ENCODE measurements at regions not wholly inside any gene's neighbourhood (a gene's known extent, or its start where the extent isn't known, plus 50 kb on each side); places are given as distances from the start of the nearest gene placed in this dataset.

DNA sequence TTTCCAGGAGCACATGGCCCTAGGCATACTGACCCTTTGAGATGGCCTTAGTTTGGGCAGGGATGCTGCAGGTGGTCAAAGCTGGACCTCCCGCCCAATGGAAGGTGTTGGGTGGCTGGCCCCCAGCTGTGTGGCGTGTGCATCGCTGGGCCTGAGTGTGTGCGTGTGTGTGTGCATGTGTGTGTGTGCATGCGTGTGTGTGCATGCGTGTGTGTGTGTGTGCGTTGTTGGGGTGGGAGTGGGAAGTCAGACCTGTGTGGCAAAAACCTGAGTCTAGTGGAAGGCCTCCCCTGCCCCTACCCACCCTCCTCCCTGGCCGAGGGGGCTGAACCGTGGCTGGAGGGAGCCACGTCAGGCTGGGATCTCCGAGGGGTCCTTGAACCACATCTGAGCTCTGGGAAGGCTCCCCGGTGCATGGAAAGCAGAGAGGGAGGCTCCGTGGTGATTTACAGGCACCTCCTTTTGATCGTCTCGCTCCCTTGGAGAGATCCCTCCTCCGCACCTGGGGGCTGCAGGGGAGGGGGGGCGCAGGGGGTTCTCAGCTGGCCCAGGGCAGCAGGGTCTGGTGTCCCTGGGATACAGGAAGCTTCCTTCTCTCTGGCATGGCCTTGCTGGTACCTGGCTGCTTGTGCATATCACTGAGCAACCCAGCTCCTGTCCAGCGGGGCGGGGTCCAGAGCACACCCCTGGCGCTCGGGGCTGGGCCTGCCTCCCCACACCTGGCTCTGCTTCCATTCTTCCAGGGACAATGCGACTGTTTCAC is 124.7 kb upstream of the WNT4 start:
- ATAC-seq: no peak

- no peak for ATAC-seq
Observed at GRCh38 chr1:22268327-22268726, 125.4 kb upstream of the WNT4 start.

- no peak for ATAC-seq
Observed at GRCh38 chr1:22271847-22272801, 129.2 kb upstream of the WNT4 start.

- no peak for ATAC-seq
Observed at GRCh38 chr1:22273686-22274681, 131.1 kb upstream of the WNT4 start.

DNA sequence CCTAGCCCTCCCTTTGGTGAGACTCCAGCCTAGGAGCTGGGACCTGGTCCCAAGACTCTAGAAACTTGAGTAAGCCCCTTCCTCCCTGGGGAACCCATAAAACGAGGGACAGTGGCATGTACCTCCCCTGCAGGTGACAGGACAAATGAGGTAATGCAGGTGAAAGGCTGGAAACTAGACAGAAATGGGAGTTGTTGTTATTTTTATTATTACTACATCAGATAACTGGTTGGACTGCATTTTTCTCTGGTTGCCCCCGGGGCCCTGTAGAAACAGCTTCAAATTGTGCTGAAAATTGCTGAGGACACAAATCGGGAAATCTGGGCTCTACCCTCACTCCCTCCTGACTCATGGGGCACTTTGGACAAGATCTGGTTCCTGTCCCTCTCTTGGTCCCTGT is 132.3 kb upstream of the WNT4 start:
- no peak for ATAC-seq

GRCh38 chr1:22275626-22276395 is 132.9 kb upstream of the WNT4 start:
- ATAC-seq: peak in 1 of 2 donors; percentile 38

DNA sequence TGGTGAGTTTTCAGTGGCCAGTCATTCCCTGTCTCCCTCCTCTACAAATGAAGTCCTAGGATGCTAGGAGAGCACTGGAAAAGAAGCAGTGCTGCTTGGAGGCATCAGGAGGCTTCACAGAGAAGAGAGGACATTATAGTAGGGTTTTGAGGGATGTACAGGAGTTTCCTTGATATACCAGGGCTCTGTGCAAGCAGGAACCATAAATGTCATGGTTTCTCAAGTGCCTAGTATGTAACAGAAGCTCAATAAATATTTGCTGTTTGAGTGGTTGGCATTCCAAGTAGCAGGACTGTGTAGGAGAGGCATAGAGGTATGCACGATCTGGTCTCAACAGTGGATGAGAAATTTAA is 133.5 kb upstream of the WNT4 start:
- ATAC-seq: no peak

DNA sequence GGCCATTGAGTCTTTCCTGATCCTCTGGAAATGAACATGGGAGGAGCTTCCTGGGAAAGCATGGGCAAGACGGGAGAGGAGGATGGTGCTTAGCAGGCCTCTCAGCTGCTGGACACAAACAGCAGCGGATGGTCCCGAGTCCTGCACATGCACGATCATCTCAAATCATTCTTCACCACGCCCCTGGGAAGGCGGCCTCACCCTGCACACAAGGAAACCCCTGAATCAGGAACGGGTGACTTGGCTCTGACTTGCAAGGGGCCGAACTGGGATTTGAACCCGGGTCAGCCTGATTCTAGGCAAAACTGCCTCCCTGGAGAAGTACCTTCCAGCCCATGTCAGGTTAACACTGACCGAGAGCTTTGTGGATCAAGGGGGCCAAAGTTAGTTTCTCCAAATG is 134.8 kb upstream of the WNT4 start:
- no peak for ATAC-seq

DNA sequence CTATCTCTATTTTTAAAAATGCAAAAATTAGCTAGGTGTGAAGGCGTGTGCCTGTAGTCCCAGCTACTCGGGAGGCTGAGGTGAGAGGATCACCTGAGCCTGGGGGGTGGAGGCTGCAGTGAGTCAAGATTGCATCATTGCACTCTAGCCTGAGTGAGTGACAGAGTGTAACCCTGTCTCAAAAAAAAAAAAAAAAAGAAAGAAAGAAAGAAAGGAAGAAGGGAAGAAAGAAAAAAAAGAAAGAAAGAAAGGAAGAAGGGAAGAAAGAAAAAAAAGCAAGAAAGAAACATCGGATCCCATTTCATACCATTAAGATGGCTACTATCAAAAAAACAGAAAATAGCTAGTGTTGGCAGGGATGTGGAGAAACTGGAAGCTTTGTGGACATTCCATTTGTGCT is 136.8 kb upstream of the WNT4 start:
- no peak for ATAC-seq

DNA sequence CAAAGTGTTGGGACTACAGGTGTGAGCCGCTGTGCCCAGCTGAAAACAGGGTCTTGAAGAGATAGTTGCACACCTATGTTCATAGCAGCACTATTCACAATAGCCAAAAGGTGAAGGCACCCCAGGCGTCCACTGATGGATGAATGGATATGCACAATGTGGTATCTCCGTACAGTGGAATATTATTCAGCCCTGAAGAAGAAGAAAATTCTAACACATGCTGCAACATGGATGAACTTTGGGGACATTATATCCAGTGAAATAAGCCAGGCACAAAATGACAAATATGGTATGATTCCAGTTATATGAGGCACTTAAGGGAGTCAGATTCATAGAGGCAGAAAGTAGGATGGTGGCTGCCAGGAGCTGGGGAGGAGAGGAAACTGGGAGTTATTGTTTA is 137.6 kb upstream of the WNT4 start:
- no peak for ATAC-seq

DNA sequence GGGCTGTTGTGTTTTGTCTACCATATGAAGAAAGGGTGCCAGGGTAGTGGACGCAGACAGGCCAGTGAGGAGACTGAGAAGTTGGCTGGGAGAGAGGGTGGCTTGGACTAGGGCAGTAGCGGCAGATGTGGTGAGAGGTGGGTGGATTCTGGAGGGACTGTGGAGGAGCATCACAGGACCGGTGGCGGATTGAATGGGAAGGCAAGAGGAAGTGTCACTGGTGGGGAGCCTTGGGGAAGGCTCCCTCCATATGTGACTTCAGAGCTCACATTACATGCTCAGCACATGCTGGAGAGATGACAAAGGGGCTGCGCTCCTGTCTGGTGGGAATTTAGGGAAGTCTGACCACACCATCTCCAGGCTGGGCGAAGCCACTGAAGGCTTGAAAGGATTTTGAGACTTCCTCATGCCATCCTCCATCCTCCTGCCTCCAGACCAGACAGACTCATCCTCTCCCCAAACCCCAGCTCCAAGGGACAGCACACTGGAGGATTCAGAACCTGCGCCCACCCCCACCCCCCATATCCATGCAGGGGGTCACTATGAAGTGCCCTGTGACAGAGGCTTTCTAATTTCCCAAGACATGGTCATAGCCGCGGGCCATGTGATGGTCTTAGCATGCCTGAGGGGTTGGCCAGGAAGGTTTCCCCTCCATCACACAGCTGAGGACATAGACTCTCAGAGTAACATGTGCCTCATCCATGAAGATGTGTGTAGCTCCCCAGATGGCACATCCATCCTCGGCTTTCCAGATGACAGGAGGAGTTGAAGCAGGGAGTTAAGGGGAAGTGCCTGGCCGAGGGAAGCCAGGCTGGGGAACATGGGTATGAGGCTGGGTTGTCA is 138.8 kb upstream of the WNT4 start:
- ATAC-seq: no peak

GRCh38 chr1:22282364-22282995 is 139.6 kb upstream of the WNT4 start:
- no peak for ATAC-seq

- ATAC-seq: no peak
Observed at GRCh38 chr1:22283596-22283995, 140.7 kb upstream of the WNT4 start.

- ATAC-seq: no peak
Observed at GRCh38 chr1:22284236-22284635, 141.3 kb upstream of the WNT4 start.

- no peak for ATAC-seq
Observed at GRCh38 chr1:22284906-22285548, 142.1 kb upstream of the WNT4 start.

GRCh38 chr1:22285549-22286396 is 142.9 kb upstream of the WNT4 start:
- ATAC-seq: no peak

DNA sequence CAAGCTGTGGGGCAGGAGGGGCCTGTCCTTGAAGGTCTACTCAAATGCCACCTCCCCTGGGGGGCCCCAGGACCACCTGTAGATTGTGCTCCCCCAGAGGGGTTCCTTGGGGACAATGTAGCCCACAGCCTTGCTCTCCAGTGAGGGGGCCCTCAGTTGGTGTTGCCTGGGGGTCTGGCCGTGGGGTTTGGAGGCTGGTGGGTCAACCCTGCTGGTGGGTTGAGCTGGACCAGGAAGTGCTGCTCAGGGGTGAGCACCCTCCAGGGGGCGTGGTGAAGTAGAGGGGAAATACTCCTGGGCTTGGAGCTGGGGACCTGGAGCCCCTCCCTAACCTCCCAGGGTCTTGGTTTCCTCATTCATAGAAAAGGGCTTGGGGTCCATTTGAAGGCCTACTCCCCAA is 143.6 kb upstream of the WNT4 start:
- no peak for ATAC-seq

- no peak for ATAC-seq
Observed at GRCh38 chr1:22287273-22287672, 144.4 kb upstream of the WNT4 start.

DNA sequence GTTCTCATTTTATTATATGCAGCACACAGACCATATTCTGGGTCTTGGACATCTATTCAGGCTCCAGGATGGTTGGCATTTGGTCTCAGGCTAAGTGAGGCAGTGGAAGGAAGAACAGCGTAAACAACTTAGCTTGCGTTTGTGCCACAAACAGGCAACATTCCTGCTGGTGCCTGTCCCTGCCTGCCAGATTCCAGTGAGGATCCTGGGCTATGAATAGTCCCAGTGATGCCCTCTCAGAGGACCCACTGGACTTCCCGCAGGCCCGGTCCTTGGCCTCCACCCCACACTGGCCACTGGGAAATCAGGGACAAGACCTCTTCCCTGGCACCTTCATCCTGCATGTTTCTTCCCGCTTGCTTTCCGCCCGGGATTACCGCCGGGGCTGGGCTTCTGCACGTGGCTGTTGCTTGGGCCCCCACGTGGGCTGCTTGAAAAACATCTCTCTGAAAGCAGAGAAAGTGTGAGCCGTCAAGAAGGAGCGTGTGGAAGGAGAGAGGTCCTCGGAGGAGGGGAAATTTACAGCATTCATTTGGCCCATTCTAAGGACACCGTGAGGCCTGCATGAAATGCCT is 145.1 kb upstream of the WNT4 start:
- ATAC-seq: no peak
